ENCODE measurements at regions not wholly inside any gene's neighbourhood (a gene's known extent, or its start where the extent isn't known, plus 50 kb on each side); places are given as distances from the start of the nearest gene placed in this dataset.

GRCh38 chr7:68119411-68119810 lies 1122.8 kb downstream of the TYW1 start:
- Mint-ChIP-seq H3K27ac (ENCODE audit: unreplicated experiment) (no peak overlapping the region), H3K27me3 (ENCODE audit: unreplicated experiment) (no peaks in the 10 kb centered on the region), H3K4me3 (ENCODE audit: unreplicated experiment) (no peak overlapping the region), H3K4me1 (ENCODE audit: low read depth, unreplicated experiment) (no peaks in the 10 kb centered on the region), H3K9me3 (ENCODE audit: unreplicated experiment) (peaks cover 1% of the 10 kb centered on the region), H3K36me3 (ENCODE audit: unreplicated experiment) (peaks cover 24% of the 10 kb centered on the region)
- no peak for TF ChIP-seq CTCF (IDR thresholded peaks at IDR 0.05; ENCODE audit: partially characterized antibody, unreplicated experiment)
- DNase-seq = no peak

- no peak for TF ChIP-seq CTCF (IDR thresholded peaks at IDR 0.05; ENCODE audit: partially characterized antibody, unreplicated experiment)
- H3K4me3 Mint-ChIP-seq (ENCODE audit: unreplicated experiment) = no peak overlapping the region
- H3K36me3 Mint-ChIP-seq (ENCODE audit: unreplicated experiment) = peaks cover 24% of the 10 kb centered on the region
- no peak overlapping the region for H3K27ac Mint-ChIP-seq (ENCODE audit: unreplicated experiment)
- no peaks in the 10 kb centered on the region for H3K27me3 Mint-ChIP-seq (ENCODE audit: unreplicated experiment)
- DNase-seq = no peak
- peaks cover 1% of the 10 kb centered on the region for H3K9me3 Mint-ChIP-seq (ENCODE audit: unreplicated experiment)
- H3K4me1 Mint-ChIP-seq (ENCODE audit: low read depth, unreplicated experiment) = no peaks in the 10 kb centered on the region
These were observed 1124.4 kb downstream of the TYW1 start for GRCh38 chr7:68121056-68121455.

GRCh38 chr7:68121655-68122054 lies 1125.0 kb downstream of the TYW1 start:
- DNase-seq = no peak
- Mint-ChIP-seq H3K4me1 (ENCODE audit: low read depth, unreplicated experiment) (no peaks in the 10 kb centered on the region), H3K27ac (ENCODE audit: unreplicated experiment) (no peak overlapping the region), H3K36me3 (ENCODE audit: unreplicated experiment) (peaks cover 21% of the 10 kb centered on the region), H3K9me3 (ENCODE audit: unreplicated experiment) (peaks cover 1% of the 10 kb centered on the region), H3K4me3 (ENCODE audit: unreplicated experiment) (no peak overlapping the region), H3K27me3 (ENCODE audit: unreplicated experiment) (no peaks in the 10 kb centered on the region)
- no peak for TF ChIP-seq CTCF (IDR thresholded peaks at IDR 0.05; ENCODE audit: partially characterized antibody, unreplicated experiment)

GRCh38 chr7:68122801-68123200 lies 1126.2 kb downstream of the TYW1 start:
- Mint-ChIP-seq H3K4me1 (ENCODE audit: low read depth, unreplicated experiment) (no peaks in the 10 kb centered on the region), H3K4me3 (ENCODE audit: unreplicated experiment) (no peak overlapping the region), H3K27me3 (ENCODE audit: unreplicated experiment) (peaks cover 1% of the 10 kb centered on the region), H3K27ac (ENCODE audit: unreplicated experiment) (no peak overlapping the region), H3K36me3 (ENCODE audit: unreplicated experiment) (peaks cover 20% of the 10 kb centered on the region), H3K9me3 (ENCODE audit: unreplicated experiment) (peaks cover 1% of the 10 kb centered on the region)
- DNase-seq = no peak
- TF ChIP-seq CTCF (IDR thresholded peaks at IDR 0.05; ENCODE audit: partially characterized antibody, unreplicated experiment) = no peak

- no peak overlapping the region for H3K4me3 Mint-ChIP-seq (ENCODE audit: unreplicated experiment)
- no peak for DNase-seq
- H3K4me1 Mint-ChIP-seq (ENCODE audit: low read depth, unreplicated experiment) = no peaks in the 10 kb centered on the region
- peaks cover 1% of the 10 kb centered on the region for H3K9me3 Mint-ChIP-seq (ENCODE audit: unreplicated experiment)
- H3K27me3 Mint-ChIP-seq (ENCODE audit: unreplicated experiment) = peaks cover 1% of the 10 kb centered on the region
- no peak for TF ChIP-seq CTCF (IDR thresholded peaks at IDR 0.05; ENCODE audit: partially characterized antibody, unreplicated experiment)
- peaks cover 1% of the 10 kb centered on the region for H3K36me3 Mint-ChIP-seq (ENCODE audit: unreplicated experiment)
- H3K27ac Mint-ChIP-seq (ENCODE audit: unreplicated experiment) = no peak overlapping the region
These were observed 1128.5 kb downstream of the TYW1 start for GRCh38 chr7:68125168-68125567.
